Astrocyte (in vitro differentiated cells and primary cell): ENCODE measurements at regions not wholly inside any gene's neighbourhood (a gene's known extent, or its start where the extent isn't known, plus 50 kb on each side); places are given as distances from the start of the nearest gene placed in this dataset.

Experiments
- DNase-seq: peaks from one replicate; pipeline ENCODE4 v3.0.0-alpha.2; 2010; ENCODE audit warnings: low read depth
- FAIRE-seq: peaks from 2 replicates; lab custom pipeline; 2011; peaks lifted over from hg19 to GRCh38; lab: Jason Lieb, UNC
- H2AFZ ChIP-seq: 2 replicates; pipeline ENCODE4 v1.6.0; 2012; ENCODE audit warnings: low read depth, low read length, inconsistent platforms
- H3K27ac ChIP-seq: 2 replicates; pipeline ENCODE4 v1.5.1; 2011; ENCODE audit warnings: low read depth, low read length, inconsistent platforms
- H3K27me3 ChIP-seq: 2 replicates; pipeline ENCODE4 v1.6.0; 2011; ENCODE audit warnings: low read length, inconsistent platforms; ENCODE audit not compliant: insufficient read depth
- H3K36me3 ChIP-seq: 2 replicates; pipeline ENCODE4 v1.5.1; 2011; ENCODE audit warnings: low read length, inconsistent platforms; ENCODE audit not compliant: insufficient read depth
- H3K4me1 ChIP-seq: 2 replicates; pipeline ENCODE4 v1.5.1; 2011; ENCODE audit warnings: low read length, inconsistent platforms; ENCODE audit not compliant: insufficient read depth
- H3K4me2 ChIP-seq: 2 replicates; pipeline ENCODE4 v1.6.0; 2012; ENCODE audit warnings: low read length, inconsistent platforms
- H3K4me3 ChIP-seq: 2 replicates; pipeline ENCODE4 v1.5.1; 2011; ENCODE audit warnings: low read depth, mild to moderate bottlenecking, low read length, inconsistent platforms; ENCODE audit not compliant: insufficient read depth
- H3K79me2 ChIP-seq: 2 replicates; pipeline ENCODE4 v1.6.0; 2012; ENCODE audit warnings: mild to moderate bottlenecking, low read length, inconsistent platforms; ENCODE audit not compliant: insufficient read depth
- H3K9ac ChIP-seq: 2 replicates; pipeline ENCODE4 v1.6.0; 2012; ENCODE audit warnings: mild to moderate bottlenecking, low read length, inconsistent platforms
- H3K9me3 ChIP-seq: 2 replicates; pipeline ENCODE4 v1.5.1; 2012; ENCODE audit warnings: low read depth, mild to moderate bottlenecking, low read length, inconsistent platforms; ENCODE audit not compliant: insufficient read depth
- H4K20me1 ChIP-seq: 2 replicates; pipeline ENCODE4 v1.6.0; 2012; ENCODE audit warnings: low read length, inconsistent platforms; ENCODE audit not compliant: insufficient read depth
- H3K27ac Mint-ChIP-seq: one replicate; pipeline ENCODE4 v1.8.0; 2021; ENCODE audit warnings: mild to moderate bottlenecking, mixed read lengths; ENCODE audit not compliant: unreplicated experiment
- H3K27me3 Mint-ChIP-seq: one replicate; pipeline ENCODE4 v1.8.0; 2021; ENCODE audit warnings: low read depth, mixed read lengths; ENCODE audit not compliant: unreplicated experiment
- H3K36me3 Mint-ChIP-seq: one replicate; pipeline ENCODE4 v1.8.0; 2021; ENCODE audit warnings: low read depth, mixed read lengths; ENCODE audit not compliant: unreplicated experiment
- H3K4me1 Mint-ChIP-seq: one replicate; pipeline ENCODE4 v1.8.0; 2021; ENCODE audit warnings: low read depth, mixed read lengths; ENCODE audit not compliant: unreplicated experiment
- H3K4me3 Mint-ChIP-seq: one replicate; pipeline ENCODE4 v1.8.0; 2021; ENCODE audit warnings: mild to moderate bottlenecking, moderate library complexity, mixed read lengths; ENCODE audit not compliant: unreplicated experiment
- H3K9me3 Mint-ChIP-seq: one replicate; pipeline ENCODE4 v1.8.0; 2021; ENCODE audit warnings: mild to moderate bottlenecking, mixed read lengths; ENCODE audit not compliant: unreplicated experiment
- CTCF ChIP-seq: IDR thresholded peaks from 2 replicates; pipeline ENCODE4 v1.5.1; 2011; ENCODE audit warnings: low read depth, mild to moderate bottlenecking, inconsistent platforms, low read length, moderate library complexity; ENCODE audit not compliant: insufficient read depth
- EZH2 ChIP-seq: IDR thresholded peaks from 2 replicates; pipeline ENCODE4 v1.6.1; 2012; ENCODE audit warnings: mild to moderate bottlenecking, low read length, inconsistent platforms; ENCODE audit not compliant: insufficient read depth

- no peak overlapping the region for H3K9ac ChIP-seq
- no peak for DNase-seq
- H3K9me3 Mint-ChIP-seq, result no peaks in the 10 kb centered on the region
These were observed 357.2 kb upstream of the HSFY2 start for GRCh38 chrY:19130569-19131358.

GRCh38 chrY:19126889-19127288 lies 353.4 kb upstream of the HSFY2 start:
- Mint-ChIP-seq H3K4me3 (no peak overlapping the region), H3K9me3 (no peaks in the 10 kb centered on the region), H3K27ac (no peak overlapping the region)

More at GRCh38 chrY:19130569-19131358, 357.2 kb upstream of the HSFY2 start:
- H2AFZ ChIP-seq, result no peak overlapping the region
- H3K4me1 ChIP-seq, result no peaks in the 10 kb centered on the region
- no peaks in the 10 kb centered on the region for H4K20me1 ChIP-seq
- H3K36me3 ChIP-seq, result no peaks in the 10 kb centered on the region
- FAIRE-seq, result no peak
- H3K27me3 Mint-ChIP-seq, result no peaks in the 10 kb centered on the region
- TF ChIP-seq EZH2 (no peak), CTCF (no peak)
- H3K9me3 ChIP-seq, result no peaks in the 10 kb centered on the region
- H3K4me1 Mint-ChIP-seq, result peaks cover 5% of the 10 kb centered on the region
- H3K36me3 Mint-ChIP-seq, result no peaks in the 10 kb centered on the region
- no peak overlapping the region for H3K4me3 Mint-ChIP-seq
- no peaks in the 10 kb centered on the region for H3K27me3 ChIP-seq
- no peak overlapping the region for H3K4me2 ChIP-seq
- no peaks in the 10 kb centered on the region for H3K79me2 ChIP-seq
- H3K27ac ChIP-seq, result no peak overlapping the region
- no peak overlapping the region for H3K4me3 ChIP-seq
- no peak overlapping the region for H3K27ac Mint-ChIP-seq

More at GRCh38 chrY:19126889-19127288, 353.4 kb upstream of the HSFY2 start:
- Histone ChIP-seq H3K4me2 (no peak overlapping the region), H3K79me2 (no peaks in the 10 kb centered on the region), H2AFZ (no peak overlapping the region), H3K27ac (no peak overlapping the region), H3K27me3 (no peaks in the 10 kb centered on the region), H3K4me1 (no peaks in the 10 kb centered on the region), H3K36me3 (no peaks in the 10 kb centered on the region), H4K20me1 (no peaks in the 10 kb centered on the region), H3K9ac (no peak overlapping the region), H3K9me3 (no peaks in the 10 kb centered on the region), H3K4me3 (no peak overlapping the region)
- H3K27me3 Mint-ChIP-seq, result no peaks in the 10 kb centered on the region
- no peaks in the 10 kb centered on the region for H3K36me3 Mint-ChIP-seq
- FAIRE-seq (no peak), DNase-seq (no peak)
- TF ChIP-seq EZH2 (no peak), CTCF (no peak)
- H3K4me1 Mint-ChIP-seq, result peaks cover 5% of the 10 kb centered on the region
